Adipocyte (in vitro differentiated cells): ENCODE measurements at regions not wholly inside any gene's neighbourhood (a gene's known extent, or its start where the extent isn't known, plus 50 kb on each side); places are given as distances from the start of the nearest gene placed in this dataset.

Experiments
- DNase-seq: peaks from one replicate; pipeline ENCODE4 v3.0.0-alpha.2; 2015; ENCODE audit warnings: low read depth
- H3K27me3 ChIP-seq: replicated peaks from 2 replicates; pipeline ENCODE4 v1.7.0; 2013; ENCODE audit warnings: mild to moderate bottlenecking, low read length, moderate library complexity; ENCODE audit not compliant: control insufficient read depth, insufficient read depth
- H3K36me3 ChIP-seq: 2 replicates; pipeline ENCODE4 v1.7.0; 2013; ENCODE audit warnings: low read length, mild to moderate bottlenecking, moderate library complexity; ENCODE audit not compliant: control insufficient read depth, insufficient read depth, severe bottlenecking
- H3K4me1 ChIP-seq: 2 replicates; pipeline ENCODE4 v1.7.0; 2013; ENCODE audit warnings: mild to moderate bottlenecking, low read length, moderate library complexity; ENCODE audit not compliant: control insufficient read depth, insufficient read depth
- H3K4me3 ChIP-seq: 2 replicates; pipeline ENCODE4 v1.7.0; 2013; ENCODE audit warnings: mild to moderate bottlenecking, low read length, moderate library complexity
- H3K9ac ChIP-seq: 2 replicates; pipeline ENCODE4 v1.7.0; 2013; ENCODE audit warnings: mild to moderate bottlenecking, low read length, moderate library complexity
- H3K9me3 ChIP-seq: 2 replicates; pipeline ENCODE4 v1.7.0; 2013; ENCODE audit warnings: mild to moderate bottlenecking, low read length, moderate library complexity; ENCODE audit not compliant: control insufficient read depth

DNA sequence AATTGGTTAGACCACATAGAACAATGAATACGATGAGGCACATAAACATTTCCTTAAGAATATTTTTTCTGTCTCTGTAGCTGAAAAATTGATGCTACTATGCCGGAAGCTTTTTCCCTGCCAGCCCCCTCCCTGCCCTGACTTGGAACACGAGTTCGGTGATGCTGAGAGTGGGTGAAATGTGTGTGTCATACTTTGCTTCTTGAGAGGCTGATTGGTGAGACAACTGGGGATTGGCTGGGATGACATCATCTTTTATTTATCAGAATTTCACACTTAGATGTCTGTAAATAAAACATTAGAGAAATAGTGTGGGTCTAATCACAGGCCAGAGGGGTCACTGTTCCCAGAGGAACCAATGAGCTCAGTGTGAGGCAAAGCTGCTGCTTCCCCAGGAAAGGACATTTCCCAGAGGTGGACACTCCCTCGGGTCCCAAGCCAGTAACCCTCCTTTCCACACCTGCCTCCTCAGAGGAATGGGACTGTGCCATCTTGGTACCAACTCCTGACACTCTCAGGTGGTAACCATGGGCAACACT lies 195.4 kb upstream of the C1orf174 start:
- no peaks in the 10 kb centered on the region for H3K27me3 ChIP-seq
- H3K36me3 ChIP-seq, result no peaks in the 10 kb centered on the region
- H3K9ac ChIP-seq, result no peak overlapping the region
- H3K4me3 ChIP-seq, result no peak overlapping the region
- H3K4me1 ChIP-seq, result no peaks in the 10 kb centered on the region
- H3K9me3 ChIP-seq, result peaks cover 20% of the 10 kb centered on the region
- no peak for DNase-seq

DNA sequence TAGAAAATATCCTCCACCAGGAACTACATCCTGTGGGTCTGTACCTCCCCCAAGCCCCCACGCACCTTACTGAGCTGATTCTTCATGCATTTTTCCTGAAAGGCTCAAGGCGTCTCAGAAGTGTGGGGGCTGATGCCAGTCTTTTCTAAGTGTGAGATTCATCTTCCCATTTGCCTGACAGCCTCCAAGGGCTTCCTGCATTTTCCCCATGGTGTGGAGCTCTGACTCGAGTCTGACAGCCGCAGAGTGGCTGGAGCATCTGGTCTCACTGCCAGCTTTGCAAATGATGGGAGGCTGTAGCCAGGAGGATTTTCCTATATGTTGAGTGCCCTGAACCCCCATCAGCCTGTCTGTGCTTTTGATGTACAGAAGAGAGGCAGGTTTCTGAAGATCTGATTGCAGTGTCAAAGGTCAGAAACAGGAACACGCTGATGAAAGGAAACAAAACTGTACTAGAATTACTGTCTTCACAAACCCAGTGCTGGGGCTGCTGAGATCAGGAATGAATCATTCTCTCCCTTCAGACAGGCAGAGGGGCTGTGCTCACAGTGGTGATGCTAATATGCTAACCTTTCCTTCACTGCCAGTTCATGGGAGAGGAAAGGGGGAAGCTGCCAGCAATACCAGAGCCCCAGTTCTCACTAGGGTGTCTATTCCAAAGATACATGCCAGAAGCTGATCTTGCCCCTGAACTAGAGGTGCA lies 201.5 kb upstream of the C1orf174 start:
- H3K9ac ChIP-seq, result no peak overlapping the region
- H3K4me1 ChIP-seq, result no peaks in the 10 kb centered on the region
- H3K36me3 ChIP-seq, result no peaks in the 10 kb centered on the region
- no peak overlapping the region for H3K4me3 ChIP-seq
- no peaks in the 10 kb centered on the region for H3K27me3 ChIP-seq
- no peak for DNase-seq
- H3K9me3 ChIP-seq, result peaks cover 6% of the 10 kb centered on the region

DNA sequence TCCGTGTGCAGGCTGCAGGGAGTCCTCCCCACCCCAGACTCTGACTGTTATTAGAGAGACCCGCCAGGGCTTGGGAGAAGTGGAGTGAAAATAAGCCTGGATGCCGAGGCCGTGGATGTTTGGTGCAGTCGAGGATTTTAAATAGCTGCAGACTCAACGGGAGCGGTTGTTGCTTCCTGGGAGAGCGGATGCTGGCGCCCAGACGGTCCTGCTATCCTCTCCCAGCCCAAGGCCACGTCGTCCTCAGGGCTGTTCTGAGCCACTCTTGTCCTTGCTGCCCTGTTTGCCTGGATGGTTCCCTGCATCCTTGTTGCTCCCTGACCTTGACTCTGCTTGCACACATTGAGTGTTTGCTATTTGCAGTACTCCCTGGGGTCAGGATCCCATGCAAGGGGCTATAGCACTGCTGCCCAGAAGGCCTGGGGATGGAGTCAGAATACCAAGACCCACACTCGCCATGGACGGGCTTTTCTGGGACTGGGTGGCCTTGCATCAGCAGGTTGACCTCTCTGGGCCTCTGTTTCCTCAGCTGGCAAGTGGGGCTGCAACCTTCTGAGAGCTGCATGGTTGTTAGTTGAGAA lies 205.3 kb upstream of the C1orf174 start:
- Histone ChIP-seq H3K9ac (no peak overlapping the region), H3K27me3 (no peaks in the 10 kb centered on the region), H3K4me3 (no peak overlapping the region), H3K9me3 (no peaks in the 10 kb centered on the region), H3K4me1 (no peaks in the 10 kb centered on the region), H3K36me3 (no peaks in the 10 kb centered on the region)
- no peak for DNase-seq

- H3K9ac ChIP-seq, result no peak overlapping the region
- no peaks in the 10 kb centered on the region for H3K36me3 ChIP-seq
- H3K27me3 ChIP-seq, result no peaks in the 10 kb centered on the region
- no peaks in the 10 kb centered on the region for H3K4me1 ChIP-seq
- no peak for DNase-seq
- H3K4me3 ChIP-seq, result no peak overlapping the region
- H3K9me3 ChIP-seq, result no peaks in the 10 kb centered on the region
Measured at GRCh38 chr1:4106731-4107130, 206.7 kb upstream of the C1orf174 start.

DNA sequence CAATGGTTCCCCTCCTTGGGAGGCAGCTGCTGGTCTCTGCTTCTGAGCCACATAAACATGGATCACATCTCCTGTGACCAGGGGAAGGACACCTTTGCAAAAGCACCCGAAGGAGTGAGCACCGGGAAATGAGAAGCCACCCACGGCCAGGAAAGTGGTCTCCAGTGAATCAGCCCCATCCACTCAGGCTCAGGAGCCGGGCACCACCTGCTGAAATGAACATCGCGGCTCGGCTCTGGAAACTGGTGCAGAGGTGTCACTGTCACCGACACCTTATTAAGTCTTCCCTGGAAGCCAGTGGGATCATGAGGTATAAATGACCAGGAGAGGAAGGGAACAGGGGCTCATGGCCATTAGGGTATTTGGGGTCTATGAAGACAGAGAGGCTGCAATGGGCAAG lies 207.2 kb upstream of the C1orf174 start:
- no peak overlapping the region for H3K4me3 ChIP-seq
- H3K36me3 ChIP-seq, result no peaks in the 10 kb centered on the region
- no peaks in the 10 kb centered on the region for H3K4me1 ChIP-seq
- H3K9me3 ChIP-seq, result peaks cover 3% of the 10 kb centered on the region
- DNase-seq, result no peak
- no peaks in the 10 kb centered on the region for H3K27me3 ChIP-seq
- no peak overlapping the region for H3K9ac ChIP-seq

DNA sequence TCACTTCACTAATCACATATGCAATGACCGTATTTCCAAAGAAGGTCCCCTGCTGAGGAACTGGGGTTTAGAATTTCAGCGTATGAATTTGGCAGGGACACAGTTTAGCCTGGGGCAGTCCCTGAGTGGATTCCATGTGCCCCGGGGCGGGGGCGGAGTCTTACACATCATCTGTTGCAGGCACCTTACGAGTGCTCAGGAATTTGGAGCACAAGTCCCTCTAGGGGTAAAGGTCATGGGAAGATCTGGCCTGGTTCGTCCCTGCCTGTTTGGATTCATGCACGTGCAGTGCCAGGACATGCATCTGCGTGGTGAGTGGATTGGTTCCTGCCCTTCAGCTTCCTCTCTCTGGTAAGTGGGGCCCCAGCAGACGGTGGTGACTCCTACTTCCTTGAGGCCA lies 208.3 kb upstream of the C1orf174 start:
- DNase-seq, result no peak
- H3K36me3 ChIP-seq, result no peaks in the 10 kb centered on the region
- no peaks in the 10 kb centered on the region for H3K27me3 ChIP-seq
- no peak overlapping the region for H3K9ac ChIP-seq
- no peaks in the 10 kb centered on the region for H3K4me1 ChIP-seq
- H3K9me3 ChIP-seq, result peaks cover 7% of the 10 kb centered on the region
- no peak overlapping the region for H3K4me3 ChIP-seq

DNA sequence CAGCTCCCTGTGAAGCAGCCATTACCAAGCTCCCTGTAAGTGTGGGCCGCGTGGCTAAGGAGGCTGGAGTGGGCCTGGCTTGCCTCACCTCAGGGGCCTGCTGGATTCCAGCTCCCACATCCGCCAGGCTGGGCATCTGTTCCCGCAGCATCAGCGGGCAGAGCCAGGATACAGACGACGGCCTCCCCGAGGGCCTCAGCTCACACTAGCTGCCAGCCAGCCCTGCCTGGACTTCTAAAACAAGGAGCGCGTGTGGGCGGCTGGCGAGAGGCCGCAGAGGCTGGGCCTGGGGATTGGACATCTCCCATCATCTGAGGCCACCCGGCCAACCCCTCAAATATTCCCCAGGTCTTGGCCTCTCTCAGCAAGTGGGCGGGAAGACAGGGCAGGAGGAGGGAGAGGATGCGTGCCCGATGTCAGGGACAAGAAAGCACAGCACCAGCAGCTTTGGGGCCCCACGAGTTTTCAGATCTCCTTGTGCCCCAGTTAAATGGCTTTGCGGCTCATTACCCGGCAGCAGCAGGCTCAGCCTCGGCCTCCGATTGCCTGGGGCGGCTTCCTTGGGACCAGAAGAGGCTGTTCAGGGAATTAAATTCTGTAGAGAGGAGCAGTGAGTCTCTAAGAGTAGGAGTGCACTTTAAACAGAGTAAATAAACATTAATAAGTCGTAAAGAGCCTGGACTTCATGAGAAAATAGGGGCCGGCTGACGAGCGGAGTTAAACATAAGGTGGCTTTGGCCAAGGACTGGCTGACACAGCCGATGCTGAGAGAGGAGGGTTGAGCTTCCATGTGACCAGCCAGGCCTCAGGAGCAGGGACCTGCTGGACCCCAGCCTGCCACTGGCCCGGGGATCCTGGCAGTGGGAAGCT lies 208.9 kb upstream of the C1orf174 start:
- Histone ChIP-seq H3K9ac (no peak overlapping the region), H3K9me3 (peaks cover 12% of the 10 kb centered on the region), H3K36me3 (no peaks in the 10 kb centered on the region), H3K4me1 (no peaks in the 10 kb centered on the region), H3K27me3 (no peaks in the 10 kb centered on the region), H3K4me3 (no peak overlapping the region)
- DNase-seq, result no peak

DNA sequence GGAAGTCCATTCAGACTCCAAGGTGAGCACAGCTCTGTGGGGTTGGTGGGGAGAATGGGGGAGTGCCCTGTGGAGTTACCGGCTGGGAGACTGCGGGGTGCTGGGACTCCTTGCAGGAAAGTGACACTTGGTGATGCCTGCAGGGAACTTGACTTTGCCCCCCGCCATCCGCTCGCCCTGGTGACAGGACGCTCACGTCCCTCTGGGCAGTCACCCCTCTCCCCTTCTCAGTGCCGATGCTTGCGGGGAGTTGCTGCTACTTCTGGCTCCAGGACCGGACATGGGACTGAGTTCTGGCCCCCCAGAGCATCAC lies 209.5 kb upstream of the C1orf174 start:
- DNase-seq, result no peak
- no peaks in the 10 kb centered on the region for H3K27me3 ChIP-seq
- no peaks in the 10 kb centered on the region for H3K36me3 ChIP-seq
- H3K9ac ChIP-seq, result no peak overlapping the region
- no peaks in the 10 kb centered on the region for H3K4me1 ChIP-seq
- no peak overlapping the region for H3K4me3 ChIP-seq
- peaks cover 12% of the 10 kb centered on the region for H3K9me3 ChIP-seq

DNA sequence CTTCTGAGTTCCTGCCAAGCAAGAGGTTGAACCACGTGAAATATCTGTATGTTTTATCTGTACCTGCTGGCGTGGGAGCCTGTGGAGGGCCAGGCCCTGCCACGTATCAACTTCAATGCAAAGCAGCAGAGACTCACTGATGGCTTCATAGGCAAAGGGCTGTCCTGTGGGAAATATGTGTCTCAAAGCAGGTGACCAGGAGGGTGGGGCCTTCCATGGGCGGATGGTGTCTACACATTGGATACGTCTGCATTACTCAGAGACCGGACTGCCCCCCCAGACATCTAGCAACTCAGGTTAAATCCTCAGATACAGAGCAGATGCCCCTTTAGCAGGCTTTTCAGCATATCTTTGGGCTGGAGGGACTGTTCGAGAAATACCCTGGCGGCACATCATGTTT lies 210.8 kb upstream of the C1orf174 start:
- Histone ChIP-seq H3K9me3 (peaks cover 12% of the 10 kb centered on the region), H3K27me3 (no peaks in the 10 kb centered on the region), H3K36me3 (no peaks in the 10 kb centered on the region), H3K9ac (no peak overlapping the region), H3K4me1 (no peaks in the 10 kb centered on the region), H3K4me3 (no peak overlapping the region)
- DNase-seq, result no peak

DNA sequence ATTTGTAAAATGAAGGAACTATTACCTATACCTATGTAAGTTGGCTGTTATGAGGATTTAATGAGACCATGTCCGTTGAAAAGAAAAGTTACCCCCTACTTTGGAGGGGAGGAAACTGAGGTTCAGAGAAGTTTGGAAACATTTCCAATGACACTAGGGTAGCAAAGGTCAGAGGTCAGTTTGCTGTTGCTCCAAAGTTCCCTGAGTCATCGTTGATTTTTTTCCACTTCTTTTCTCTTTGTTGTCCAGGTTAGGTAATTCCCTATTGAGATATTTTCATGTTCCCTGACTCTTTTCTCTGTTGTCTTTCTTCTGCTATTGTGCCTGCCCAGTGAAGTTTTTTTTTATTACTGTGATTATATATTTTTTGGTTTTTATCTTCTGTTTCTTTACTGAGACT lies 213.8 kb upstream of the C1orf174 start:
- no peak for DNase-seq
- H3K27me3 ChIP-seq, result no peaks in the 10 kb centered on the region
- H3K9ac ChIP-seq, result no peak overlapping the region
- no peaks in the 10 kb centered on the region for H3K36me3 ChIP-seq
- no peaks in the 10 kb centered on the region for H3K4me1 ChIP-seq
- H3K4me3 ChIP-seq, result no peak overlapping the region
- peaks cover 12% of the 10 kb centered on the region for H3K9me3 ChIP-seq

- H3K36me3 ChIP-seq, result no peaks in the 10 kb centered on the region
- peaks cover 2% of the 10 kb centered on the region for H3K27me3 ChIP-seq
- H3K4me3 ChIP-seq, result no peak overlapping the region
- no peak for DNase-seq
- peaks cover 14% of the 10 kb centered on the region for H3K9me3 ChIP-seq
- no peak overlapping the region for H3K9ac ChIP-seq
- H3K4me1 ChIP-seq, result no peaks in the 10 kb centered on the region
Measured at GRCh38 chr1:4115191-4115900, 215.3 kb upstream of the C1orf174 start.
